H9 (cell line): ENCODE measurements at regions not wholly inside any gene's neighbourhood (a gene's known extent, or its start where the extent isn't known, plus 50 kb on each side); places are given as distances from the start of the nearest gene placed in this dataset.
"Not testable (repeated sequence)": the region's sequence is repeated elsewhere in the genome, so short reads cannot be mapped to it uniquely, and the experiment has no call there.

Experiments
- DNase-seq: peaks from one replicate; pipeline ENCODE4 v3.0.0-alpha.2; 2017
- H2AFZ ChIP-seq: one replicate; pipeline ENCODE4 v1.6.1; 2013; ENCODE audit warnings: mild to moderate bottlenecking, low read length, control low read depth, moderate library complexity
- H2AK5ac ChIP-seq: 2 replicates; pipeline ENCODE4 v1.6.1; 2013; ENCODE audit warnings: low read length, control low read depth, mixed read lengths; ENCODE audit not compliant: insufficient read length
- H2BK120ac ChIP-seq: one replicate; pipeline ENCODE4 v1.6.1; 2013; ENCODE audit warnings: low read depth, mild to moderate bottlenecking, low read length, control low read depth, inconsistent platforms; ENCODE audit not compliant: poor library complexity, severe bottlenecking
- H2BK12ac ChIP-seq: 2 replicates; pipeline ENCODE4 v1.6.1; 2013; ENCODE audit warnings: low read length, control low read depth, mixed read lengths, low read depth; ENCODE audit not compliant: insufficient read length
- H2BK15ac ChIP-seq: 2 replicates; pipeline ENCODE4 v1.6.1; 2013; ENCODE audit warnings: low read depth, low read length, control low read depth
- H2BK20ac ChIP-seq: one replicate; pipeline ENCODE4 v1.6.1; 2013; ENCODE audit warnings: low read depth, mild to moderate bottlenecking, low read length, control low read depth, inconsistent platforms; ENCODE audit not compliant: poor library complexity, severe bottlenecking
- H2BK5ac ChIP-seq: 2 replicates; pipeline ENCODE4 v1.6.1; 2013; ENCODE audit warnings: low read length, control low read depth, mixed read lengths; ENCODE audit not compliant: insufficient read length
- H3K14ac ChIP-seq: 2 replicates; pipeline ENCODE4 v1.6.1; 2013; ENCODE audit warnings: low read length, control low read depth; ENCODE audit not compliant: insufficient read depth
- H3K18ac ChIP-seq: 2 replicates; pipeline ENCODE4 v1.6.1; 2013; ENCODE audit warnings: low read depth, mild to moderate bottlenecking, mixed read lengths, low read length, control low read depth; ENCODE audit not compliant: insufficient read length
- H3K23ac ChIP-seq: 2 replicates; pipeline ENCODE4 v1.6.1; 2013; ENCODE audit warnings: low read length, control low read depth, mixed read lengths, low read depth; ENCODE audit not compliant: insufficient read length
- H3K23me2 ChIP-seq: 2 replicates; pipeline ENCODE4 v1.6.1; 2013; ENCODE audit warnings: low read depth, mild to moderate bottlenecking, mixed read lengths, low read length, control low read depth; ENCODE audit not compliant: insufficient read length, poor library complexity, severe bottlenecking
- H3K27ac ChIP-seq: 2 replicates; pipeline ENCODE4 v1.5.1; 2013; ENCODE audit warnings: low read length, control low read depth, mixed read lengths, low read depth; ENCODE audit not compliant: insufficient read length
- H3K27me3 ChIP-seq: 2 replicates; pipeline ENCODE4 v1.6.1; 2013; ENCODE audit warnings: low read length, control low read depth, inconsistent platforms; ENCODE audit not compliant: insufficient read depth
- H3K4ac ChIP-seq: 2 replicates; pipeline ENCODE4 v1.6.1; 2013; ENCODE audit warnings: low read depth, mild to moderate bottlenecking, control low read depth, inconsistent platforms, low read length, moderate library complexity
- H3K4me1 ChIP-seq: 2 replicates; pipeline ENCODE4 v1.6.1; 2013; ENCODE audit warnings: low read length, control low read depth, inconsistent platforms; ENCODE audit not compliant: insufficient read depth
- H3K4me2 ChIP-seq: 2 replicates; pipeline ENCODE4 v1.6.1; 2013; ENCODE audit warnings: low read length, control low read depth, mixed read lengths; ENCODE audit not compliant: insufficient read length, insufficient read depth
- H3K56ac ChIP-seq: 2 replicates; pipeline ENCODE4 v1.6.1; 2013; ENCODE audit warnings: low read depth, mild to moderate bottlenecking, mixed read lengths, low read length, control low read depth; ENCODE audit not compliant: insufficient read length
- H3K79me1 ChIP-seq: 2 replicates; pipeline ENCODE4 v1.6.1; 2013; ENCODE audit warnings: low read depth, mild to moderate bottlenecking, moderate library complexity, low read length, control low read depth, inconsistent platforms; ENCODE audit not compliant: insufficient read depth, poor library complexity, severe bottlenecking
- H3K79me2 ChIP-seq: 2 replicates; pipeline ENCODE4 v1.6.1; 2013; ENCODE audit warnings: low read length, control low read depth, inconsistent platforms; ENCODE audit not compliant: insufficient read depth
- H3K9ac ChIP-seq: 2 replicates; pipeline ENCODE4 v1.6.1; 2013; ENCODE audit warnings: low read length, control low read depth, mixed read lengths; ENCODE audit not compliant: insufficient read length; ENCODE audit errors: extremely low read depth
- H3K9me3 ChIP-seq: one replicate; pipeline ENCODE4 v1.6.1; 2013; ENCODE audit warnings: low read depth, low read length, inconsistent platforms; ENCODE audit not compliant: control insufficient read depth
- H3T11ph ChIP-seq: one replicate; pipeline ENCODE4 v1.6.1; 2013; ENCODE audit warnings: mild to moderate bottlenecking, low read length, control low read depth, inconsistent platforms
- H4K20me1 ChIP-seq: one replicate; pipeline ENCODE4 v1.6.1; 2013; ENCODE audit not compliant: control insufficient read depth, insufficient read length, insufficient read depth
- H4K5ac ChIP-seq: 2 replicates; pipeline ENCODE4 v1.6.1; 2013; ENCODE audit warnings: low read depth, mild to moderate bottlenecking, mixed read lengths, low read length, control low read depth; ENCODE audit not compliant: insufficient read length
- H4K8ac ChIP-seq: replicated peaks from 2 replicates; pipeline ENCODE4 v1.6.1; 2013; ENCODE audit warnings: low read length, control low read depth, mixed read lengths, low read depth; ENCODE audit not compliant: insufficient read length
- H4K91ac ChIP-seq: 2 replicates; pipeline ENCODE4 v1.6.1; 2013; ENCODE audit warnings: low read depth, mild to moderate bottlenecking, moderate library complexity, mixed read lengths, low read length, control low read depth; ENCODE audit not compliant: insufficient read length
- H3K27ac Mint-ChIP-seq, 3 experiments: 2 replicates in 2 of 3; 3 replicates in 1 of 3; pipeline ENCODE4 v1.8.0; 2020 to 2021; ENCODE audit warnings: mixed read lengths in 3 of 3, mild to moderate bottlenecking in 1 of 3, moderate library complexity in 1 of 3
- H3K27me3 Mint-ChIP-seq: 2 replicates; pipeline ENCODE4 v1.8.0; 2021; ENCODE audit warnings: low read depth, mild to moderate bottlenecking, moderate library complexity, mixed read lengths
- H3K36me3 Mint-ChIP-seq, 3 experiments: 2 replicates in 2 of 3; 3 replicates in 1 of 3; pipeline ENCODE4 v1.8.0; 2020 to 2021; ENCODE audit warnings: low read depth in 3 of 3, mixed read lengths in 3 of 3; ENCODE audit not compliant: insufficient read depth in 1 of 3
- H3K4me1 Mint-ChIP-seq, 2 experiments: 2 replicates each; pipeline ENCODE4 v1.8.0; 2020; ENCODE audit warnings: mixed read lengths in 2 of 2
- H3K4me3 Mint-ChIP-seq, 2 experiments: 2 replicates in 1 of 2; 3 replicates in 1 of 2; pipeline ENCODE4 v1.8.0; 2020 to 2021; ENCODE audit warnings: mild to moderate bottlenecking in 2 of 2, mixed read lengths in 2 of 2, moderate library complexity in 1 of 2
- H3K9me3 Mint-ChIP-seq, 2 experiments: 2 replicates in 1 of 2; 3 replicates in 1 of 2; pipeline ENCODE4 v1.8.0; 2020; ENCODE audit warnings: mild to moderate bottlenecking in 2 of 2, mixed read lengths in 2 of 2, moderate library complexity in 1 of 2
- WGBS: extraction: QIAGEN DNeasy Blood & Tissue Kit; methylation state at CpG from one replicate; pipeline ENCODE4 v1.1.7; 2013; ENCODE audit warnings: missing lambda C conversion rate, low lambda C conversion rate, mixed read lengths; ENCODE audit not compliant: insufficient read length; ENCODE audit errors: extremely low coverage; 5-methylcytosine and 5-hydroxymethylcytosine counted together
- TF ChIP-seq, protein P1 (sequence below): fragments of 200-600 bp; sonication (generic); conservative IDR thresholded peaks from 3 replicates; pipeline ENCODE4 v1.8.0; 2021; ENCODE audit warnings: antibody characterized with exemption, mild to moderate bottlenecking

DNA sequence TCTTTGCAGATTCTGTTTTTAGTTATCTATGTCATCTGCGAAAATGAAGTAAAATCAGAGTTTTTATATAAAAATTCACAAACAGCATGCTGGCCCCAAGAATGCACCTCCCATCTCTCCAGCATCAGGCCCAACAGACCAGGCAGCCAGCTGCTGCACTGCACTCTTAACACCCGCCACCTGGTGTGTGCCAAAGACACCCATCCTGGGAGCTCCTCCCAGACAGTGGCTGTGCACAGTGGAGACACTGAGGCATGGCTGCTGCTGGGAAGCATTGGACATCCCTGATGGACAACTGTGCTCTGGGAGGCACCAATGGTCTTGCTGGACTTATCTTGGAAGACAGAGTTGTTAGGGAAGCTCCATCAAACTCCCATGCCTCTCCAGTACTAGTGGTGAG is 817.2 kb downstream of the TMEM121 start:
- Histone ChIP-seq H3K4me1 (no peaks in the 10 kb centered on the region), H3K79me2 (no peaks in the 10 kb centered on the region), H4K5ac (no peak overlapping the region), H2BK20ac (no peak overlapping the region), H4K91ac (no peak overlapping the region), H3K23me2 (no peaks in the 10 kb centered on the region), H3K4ac (no peak overlapping the region), H3K27ac (no peak overlapping the region), H3T11ph (no peak overlapping the region), H3K9me3 (peaks cover 94% of the 10 kb centered on the region), H2AFZ (no peak overlapping the region), H2BK15ac (no peak overlapping the region), H2BK5ac (no peak overlapping the region), H3K23ac (no peak overlapping the region), H3K9ac (no peak overlapping the region), H2BK12ac (no peak overlapping the region), H3K56ac (no peak overlapping the region), H3K79me1 (no peaks in the 10 kb centered on the region), H3K18ac (no peak overlapping the region), H3K14ac (no peak overlapping the region), H4K20me1 (no peaks in the 10 kb centered on the region), H3K27me3 (no peaks in the 10 kb centered on the region), H4K8ac (no peak overlapping the region), H3K4me2 (no peak overlapping the region), H2AK5ac (no peak overlapping the region), H2BK120ac (no peak overlapping the region)
- H3K9me3 Mint-ChIP-seq, result peaks cover 48 to 89% of the 10 kb centered on the region in 2 experiments
- no peak overlapping the region for H3K27ac Mint-ChIP-seq
- TF ChIP-seq, protein P1, sequence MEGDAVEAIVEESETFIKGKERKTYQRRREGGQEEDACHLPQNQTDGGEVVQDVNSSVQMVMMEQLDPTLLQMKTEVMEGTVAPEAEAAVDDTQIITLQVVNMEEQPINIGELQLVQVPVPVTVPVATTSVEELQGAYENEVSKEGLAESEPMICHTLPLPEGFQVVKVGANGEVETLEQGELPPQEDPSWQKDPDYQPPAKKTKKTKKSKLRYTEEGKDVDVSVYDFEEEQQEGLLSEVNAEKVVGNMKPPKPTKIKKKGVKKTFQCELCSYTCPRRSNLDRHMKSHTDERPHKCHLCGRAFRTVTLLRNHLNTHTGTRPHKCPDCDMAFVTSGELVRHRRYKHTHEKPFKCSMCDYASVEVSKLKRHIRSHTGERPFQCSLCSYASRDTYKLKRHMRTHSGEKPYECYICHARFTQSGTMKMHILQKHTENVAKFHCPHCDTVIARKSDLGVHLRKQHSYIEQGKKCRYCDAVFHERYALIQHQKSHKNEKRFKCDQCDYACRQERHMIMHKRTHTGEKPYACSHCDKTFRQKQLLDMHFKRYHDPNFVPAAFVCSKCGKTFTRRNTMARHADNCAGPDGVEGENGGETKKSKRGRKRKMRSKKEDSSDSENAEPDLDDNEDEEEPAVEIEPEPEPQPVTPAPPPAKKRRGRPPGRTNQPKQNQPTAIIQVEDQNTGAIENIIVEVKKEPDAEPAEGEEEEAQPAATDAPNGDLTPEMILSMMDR, result no peak
- no CpG with 5 or more reads among the region's 2 CpGs for WGBS
- H3K36me3 Mint-ChIP-seq, result peaks cover 31 to 76% (median 57%) of the 10 kb centered on the region in 3 experiments
- DNase-seq, result no peak
- no peak overlapping the region for H3K4me3 Mint-ChIP-seq
- H3K27me3 Mint-ChIP-seq, result peaks cover 7% of the 10 kb centered on the region; the same call in 1 of the 2 replicates
- H3K4me1 Mint-ChIP-seq, result no peaks in the 10 kb centered on the region

DNA sequence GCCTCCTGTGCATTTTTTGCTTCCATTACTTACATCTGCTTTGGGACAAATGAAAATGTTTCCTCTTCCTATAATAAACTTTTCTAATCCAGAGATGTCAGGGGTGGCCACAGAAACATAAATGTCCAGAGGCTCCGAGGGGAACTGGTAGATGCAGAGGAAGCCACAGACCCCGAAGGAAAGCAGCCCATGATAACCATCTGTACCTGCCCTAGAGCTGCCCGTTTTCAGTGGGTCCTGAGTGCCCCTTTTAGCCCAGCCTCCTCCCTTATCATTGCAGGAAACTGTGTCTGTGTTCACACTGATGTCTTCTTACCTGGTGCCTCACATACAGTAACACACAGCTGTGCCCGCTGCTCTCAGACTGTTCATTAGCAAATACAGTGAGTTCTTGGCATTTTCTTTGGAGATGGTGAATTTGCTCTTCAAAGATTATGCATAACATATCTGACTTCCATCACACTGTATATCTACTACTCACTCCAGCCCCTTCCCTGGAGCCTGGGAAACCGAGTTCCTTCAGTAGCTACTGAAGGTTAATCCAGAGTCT is 817.8 kb downstream of the TMEM121 start:
- H3K23ac ChIP-seq, H2BK20ac ChIP-seq, H3K79me1 ChIP-seq, H2BK15ac ChIP-seq, H3K4me2 ChIP-seq, H3K4me1 Mint-ChIP-seq, H3K23me2 ChIP-seq, H2AFZ ChIP-seq, H3K4me1 ChIP-seq, H4K20me1 ChIP-seq, H3K4ac ChIP-seq, H3K18ac ChIP-seq, H3K56ac ChIP-seq, H2BK5ac ChIP-seq, H3K9ac ChIP-seq, H2AK5ac ChIP-seq, H3K27me3 Mint-ChIP-seq, H3K27me3 ChIP-seq, DNase-seq, H3K27ac Mint-ChIP-seq, H3T11ph ChIP-seq, H4K5ac ChIP-seq, H2BK12ac ChIP-seq, H3K27ac ChIP-seq, H3K4me3 Mint-ChIP-seq, H3K79me2 ChIP-seq, H4K91ac ChIP-seq, H3K14ac ChIP-seq, H2BK120ac ChIP-seq, H4K8ac ChIP-seq: not testable (repeated sequence)
- Mint-ChIP-seq H3K36me3 (peaks cover 35 to 81% (median 59%) of the 10 kb centered on the region in 3 experiments), H3K9me3 (peaks cover 46 to 91% of the 10 kb centered on the region in 2 experiments)
- peaks cover 96% of the 10 kb centered on the region for H3K9me3 ChIP-seq
- WGBS, result no CpG with 5 or more reads among the region's 5 CpGs
